ENCODE measurements at regions not wholly inside any gene's neighbourhood (a gene's known extent, or its start where the extent isn't known, plus 50 kb on each side); places are given as distances from the start of the nearest gene placed in this dataset.

- DNase-seq (ENCODE audit: low read depth) = no peak
- H3K4me3 ChIP-seq (ENCODE audit: low read depth, low read length) = no peak overlapping the region
Observed at GRCh38 chr12:42953021-42953420, 363.5 kb upstream of the PRICKLE1 start.

GRCh38 chr12:42946871-42947381 is 357.4 kb upstream of the PRICKLE1 start:
- no peak for DNase-seq (ENCODE audit: low read depth)
- H3K4me3 ChIP-seq (ENCODE audit: low read depth, low read length) = no peak overlapping the region

- no peak overlapping the region for H3K4me3 ChIP-seq (ENCODE audit: low read depth, low read length)
- no peak for DNase-seq (ENCODE audit: low read depth)
Observed at GRCh38 chr12:42945927-42946326, 356.4 kb upstream of the PRICKLE1 start.

GRCh38 chr12:42944516-42944915 is 355.0 kb upstream of the PRICKLE1 start:
- DNase-seq (ENCODE audit: low read depth) = no peak
- H3K4me3 ChIP-seq (ENCODE audit: low read depth, low read length) = no peak overlapping the region

GRCh38 chr12:42936991-42937390 is 347.4 kb upstream of the PRICKLE1 start:
- no peak overlapping the region for H3K4me3 ChIP-seq (ENCODE audit: low read depth, low read length)
- DNase-seq (ENCODE audit: low read depth) = no peak

GRCh38 chr12:42936260-42936659 is 346.7 kb upstream of the PRICKLE1 start:
- DNase-seq (ENCODE audit: low read depth) = no peak
- H3K4me3 ChIP-seq (ENCODE audit: low read depth, low read length) = no peak overlapping the region

GRCh38 chr12:42935756-42936155 is 346.2 kb upstream of the PRICKLE1 start:
- H3K4me3 ChIP-seq (ENCODE audit: low read depth, low read length) = no peak overlapping the region
- peak; percentile 37 for DNase-seq (ENCODE audit: low read depth)

GRCh38 chr12:42935090-42935489 is 345.5 kb upstream of the PRICKLE1 start:
- DNase-seq (ENCODE audit: low read depth) = no peak
- no peak overlapping the region for H3K4me3 ChIP-seq (ENCODE audit: low read depth, low read length)

- no peak for DNase-seq (ENCODE audit: low read depth)
- no peak overlapping the region for H3K4me3 ChIP-seq (ENCODE audit: low read depth, low read length)
Observed at GRCh38 chr12:42933461-42934081, 344.0 kb upstream of the PRICKLE1 start.

GRCh38 chr12:42932936-42933335 is 343.4 kb upstream of the PRICKLE1 start:
- no peak overlapping the region for H3K4me3 ChIP-seq (ENCODE audit: low read depth, low read length)
- DNase-seq (ENCODE audit: low read depth) = no peak

- no peak for DNase-seq (ENCODE audit: low read depth)
Observed at GRCh38 chr12:42926232-42926631, 336.7 kb upstream of the PRICKLE1 start.

GRCh38 chr12:42924482-42924881 is 334.9 kb upstream of the PRICKLE1 start:
- H3K4me3 ChIP-seq (ENCODE audit: low read depth, low read length) = no peak overlapping the region
- DNase-seq (ENCODE audit: low read depth) = no peak

More at GRCh38 chr12:42926232-42926631, 336.7 kb upstream of the PRICKLE1 start:
- no peak overlapping the region for H3K4me3 ChIP-seq (ENCODE audit: low read depth, low read length)

GRCh38 chr12:42923583-42923982 is 334.0 kb upstream of the PRICKLE1 start:
- H3K4me3 ChIP-seq (ENCODE audit: low read depth, low read length) = no peak overlapping the region
- no peak for DNase-seq (ENCODE audit: low read depth)

- no peak overlapping the region for H3K4me3 ChIP-seq (ENCODE audit: low read depth, low read length)
- no peak for DNase-seq (ENCODE audit: low read depth)
Observed at GRCh38 chr12:42923156-42923555, 333.6 kb upstream of the PRICKLE1 start.

- no peak overlapping the region for H3K4me3 ChIP-seq (ENCODE audit: low read depth, low read length)
- DNase-seq (ENCODE audit: low read depth) = no peak
Observed at GRCh38 chr12:42922505-42922850, 332.9 kb upstream of the PRICKLE1 start.

- no peak for DNase-seq (ENCODE audit: low read depth)
- no peak overlapping the region for H3K4me3 ChIP-seq (ENCODE audit: low read depth, low read length)
Observed at GRCh38 chr12:42921741-42922504, 332.4 kb upstream of the PRICKLE1 start.

- H3K4me3 ChIP-seq (ENCODE audit: low read depth, low read length) = no peak overlapping the region
- no peak for DNase-seq (ENCODE audit: low read depth)
Observed at GRCh38 chr12:42919691-42920090, 330.1 kb upstream of the PRICKLE1 start.

- no peak overlapping the region for H3K4me3 ChIP-seq (ENCODE audit: low read depth, low read length)
- DNase-seq (ENCODE audit: low read depth) = no peak
Observed at GRCh38 chr12:42918443-42918842, 328.9 kb upstream of the PRICKLE1 start.

GRCh38 chr12:42916143-42916542 is 326.6 kb upstream of the PRICKLE1 start:
- H3K4me3 ChIP-seq (ENCODE audit: low read depth, low read length) = no peak overlapping the region
- no peak for DNase-seq (ENCODE audit: low read depth)

- no peak for DNase-seq (ENCODE audit: low read depth)
- H3K4me3 ChIP-seq (ENCODE audit: low read depth, low read length) = no peak overlapping the region
Observed at GRCh38 chr12:42915426-42915825, 325.9 kb upstream of the PRICKLE1 start.

- DNase-seq (ENCODE audit: low read depth) = no peak
- H3K4me3 ChIP-seq (ENCODE audit: low read depth, low read length) = no peak overlapping the region
Observed at GRCh38 chr12:42912367-42912766, 322.8 kb upstream of the PRICKLE1 start.
